Stimulated activated CD4-positive, alpha-beta T cell treated with anti-CD3 and anti-CD28 coated beads, Interleukin-15, amount 100 ng/mL, for 1 hour (primary cell): ENCODE measurements at regions not wholly inside any gene's neighbourhood (a gene's known extent, or its start where the extent isn't known, plus 50 kb on each side); places are given as distances from the start of the nearest gene placed in this dataset.

ENCODE experiments used
- DNase-seq, 2 donors: peaks; one replicate each; pipeline ENCODE4 v3.0.0-alpha.2; 2020; ENCODE audit warnings: low read depth in 1 of 2, low spot score in 1 of 2

DNA sequence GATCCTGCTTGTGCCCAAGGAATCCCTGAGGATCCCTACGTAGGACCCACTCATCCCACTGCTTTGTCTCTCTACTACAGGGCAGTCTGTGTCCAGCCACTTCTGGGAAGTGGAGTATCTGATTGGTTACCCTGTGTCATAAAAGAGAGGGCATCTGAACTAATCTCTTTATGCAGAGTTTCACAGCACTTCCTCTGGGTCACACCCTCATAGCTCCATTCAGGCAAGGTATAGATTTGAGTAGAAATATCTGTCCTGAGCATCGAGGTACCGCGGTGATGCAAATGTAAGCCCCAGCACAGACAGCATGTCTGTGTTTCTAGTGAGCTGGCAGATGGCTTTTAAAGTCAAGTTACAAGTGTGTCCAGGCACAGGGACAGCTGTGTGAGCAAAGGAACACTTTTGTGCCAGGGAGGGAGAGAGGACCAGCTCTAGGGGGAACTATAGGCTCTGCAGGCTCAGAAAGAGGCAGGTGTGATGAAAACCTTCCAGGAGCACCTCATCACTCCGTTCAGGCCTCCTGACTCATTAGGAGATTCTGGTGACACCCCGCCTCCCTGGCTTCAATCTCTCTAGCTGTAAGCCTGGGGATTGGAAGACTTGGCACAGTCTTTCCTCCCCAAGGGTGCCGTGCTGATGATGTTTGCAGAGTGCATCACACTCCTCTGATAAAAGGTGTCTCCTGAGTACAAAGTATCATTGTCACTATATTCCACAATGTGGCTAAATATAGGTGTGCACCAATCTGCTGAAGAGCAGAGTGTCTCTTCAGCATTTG lies 84.3 kb upstream of the UBL3 start:
- no peak for DNase-seq

DNA sequence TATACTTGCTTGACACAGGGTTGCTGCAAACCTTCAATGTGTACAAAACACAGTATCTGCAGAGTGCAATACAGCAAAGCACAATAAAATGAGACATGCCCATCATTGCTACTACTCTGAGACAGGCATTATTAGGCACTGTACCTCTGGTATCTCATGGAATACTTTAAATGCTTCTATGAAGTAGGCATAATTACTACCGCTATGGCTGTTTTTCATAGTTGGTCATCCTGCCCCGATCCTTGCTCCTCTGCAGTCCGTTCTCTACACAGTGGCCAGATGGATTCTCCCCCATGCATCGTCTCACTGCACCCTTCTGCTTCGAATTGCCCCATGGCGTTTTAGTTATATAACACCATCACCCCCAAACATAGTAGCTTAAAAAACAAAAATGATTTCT lies 83.0 kb upstream of the UBL3 start:
- no peak for DNase-seq

DNA sequence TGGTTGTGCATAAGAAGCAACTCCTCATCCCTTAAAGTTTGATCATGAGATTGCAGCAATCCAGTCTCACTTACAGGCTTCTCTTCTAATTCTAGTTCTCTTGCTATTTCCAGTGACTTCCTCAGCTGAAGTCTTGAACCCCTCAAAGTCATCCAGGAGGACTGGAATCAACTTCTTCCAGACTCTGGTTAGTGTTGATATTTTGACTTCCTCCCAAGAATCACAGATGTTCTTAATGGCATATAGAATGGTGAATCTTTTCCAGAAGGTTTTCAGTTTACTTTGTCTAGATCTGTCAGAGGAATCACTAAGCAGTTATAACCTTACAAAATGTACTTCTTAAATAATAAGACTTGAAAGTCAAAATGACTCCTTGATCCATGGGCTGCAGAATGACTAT lies 81.3 kb upstream of the UBL3 start:
- DNase-seq, result no peak

DNA sequence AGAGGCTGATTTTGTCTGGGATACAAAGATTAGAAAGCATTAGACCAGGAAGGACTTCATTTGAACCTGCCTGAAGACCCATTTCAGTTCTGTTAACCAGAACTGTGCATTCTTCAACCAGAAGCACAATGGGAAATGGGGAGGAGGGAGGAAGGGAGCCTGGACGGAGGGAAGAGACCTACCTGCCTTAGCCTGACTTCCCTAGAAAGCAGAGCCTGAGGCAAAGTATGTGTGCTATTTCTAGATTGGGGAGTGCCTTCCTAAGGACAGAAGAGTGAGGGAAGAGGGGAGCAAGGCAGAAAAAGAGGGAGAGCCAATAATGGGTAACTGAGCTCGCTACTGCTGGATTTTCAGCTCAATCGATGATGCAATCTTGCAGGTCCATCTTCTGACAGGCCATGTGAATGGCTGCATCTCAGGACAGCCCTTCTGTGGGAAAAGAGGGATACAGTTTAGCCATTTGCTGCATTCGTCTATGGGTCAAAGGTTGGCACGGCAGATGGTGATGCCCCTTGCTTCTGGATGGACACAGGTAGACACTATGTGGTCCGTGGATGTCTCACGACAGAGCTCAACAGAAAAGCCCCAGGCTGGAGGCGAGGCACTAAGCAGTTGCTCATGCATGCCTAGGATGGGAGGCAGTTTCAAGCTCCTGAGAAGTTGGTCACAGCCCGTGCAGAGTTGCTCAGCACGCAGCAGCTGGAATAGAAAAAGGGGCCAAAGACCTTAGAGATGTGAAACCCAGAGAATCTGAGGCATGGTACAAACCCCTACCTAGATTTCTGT lies 78.8 kb upstream of the UBL3 start:
- no peak for DNase-seq

GRCh38 chr13:29926098-29926476 lies 75.7 kb upstream of the UBL3 start:
- no peak for DNase-seq

DNA sequence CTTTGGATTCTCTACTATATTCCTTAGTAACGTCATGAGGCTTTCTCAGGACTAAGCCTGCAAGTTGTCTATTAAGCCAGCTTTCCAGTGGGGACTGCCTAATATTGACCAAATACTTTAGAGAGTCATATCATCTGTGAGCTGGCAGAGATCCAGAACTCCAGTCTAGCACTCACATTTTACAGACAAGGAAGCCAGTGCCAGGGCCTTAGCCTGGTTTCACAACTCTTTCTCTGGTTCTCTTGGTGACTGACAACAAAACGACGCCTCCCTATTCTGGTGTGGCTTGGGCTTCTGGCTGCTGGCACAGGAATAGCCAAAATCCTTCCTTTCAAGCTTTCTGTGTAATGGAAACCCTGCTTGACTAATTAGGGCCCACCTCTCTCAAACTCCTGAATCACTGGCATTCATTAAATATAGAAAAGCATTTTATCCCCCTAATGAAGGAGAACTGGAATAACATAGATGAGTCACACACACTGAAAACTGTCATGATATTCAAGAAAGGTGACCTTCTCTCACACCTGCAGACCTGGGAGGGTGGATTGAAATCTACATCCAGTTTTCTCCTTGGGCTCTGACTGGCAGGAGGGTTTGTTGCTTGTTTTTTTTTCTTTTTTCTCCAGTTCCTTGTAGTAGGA lies 75.2 kb upstream of the UBL3 start:
- no peak for DNase-seq

DNA sequence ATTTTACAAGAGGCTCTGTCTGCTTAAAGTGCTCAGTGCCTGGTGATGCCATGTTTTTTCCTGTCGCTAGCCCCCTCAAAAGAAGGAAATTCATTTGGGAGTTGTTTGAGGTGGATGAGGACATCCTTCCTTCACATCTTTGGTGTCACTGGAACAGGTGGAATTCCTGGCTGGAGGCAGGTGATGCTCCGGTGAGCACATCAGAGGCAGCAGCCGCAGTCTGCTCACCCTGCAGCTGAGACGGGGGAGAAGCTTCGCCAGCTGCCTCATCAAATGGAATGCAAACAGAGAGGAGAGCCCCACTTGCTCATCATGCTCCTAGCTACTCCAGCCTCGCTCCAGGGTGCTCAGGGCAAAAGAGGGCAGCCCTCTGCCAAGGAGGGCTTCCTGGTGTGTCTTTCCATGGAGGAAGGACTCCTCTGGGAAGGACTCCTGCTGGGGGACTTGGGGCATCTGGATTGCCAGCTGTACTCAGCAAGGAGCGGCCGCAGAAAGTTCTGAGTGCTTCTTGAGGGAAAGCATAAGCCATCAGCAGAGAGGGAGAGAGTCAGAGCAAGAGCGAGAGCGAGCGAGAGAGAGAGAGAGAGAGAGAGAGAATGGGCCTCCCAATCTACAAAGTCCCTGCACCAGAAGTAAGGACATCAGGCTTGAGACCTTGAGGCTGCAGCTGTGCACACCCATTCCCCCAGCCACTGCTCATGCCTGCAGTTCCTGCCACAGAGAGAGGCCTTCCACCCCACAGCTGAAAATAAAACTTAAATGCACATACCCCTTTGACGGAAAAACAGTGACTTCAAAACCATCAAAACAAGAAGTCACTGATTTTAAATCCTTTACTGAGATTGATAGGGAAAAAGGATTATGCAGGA lies 74.3 kb upstream of the UBL3 start:
- no peak for DNase-seq

DNA sequence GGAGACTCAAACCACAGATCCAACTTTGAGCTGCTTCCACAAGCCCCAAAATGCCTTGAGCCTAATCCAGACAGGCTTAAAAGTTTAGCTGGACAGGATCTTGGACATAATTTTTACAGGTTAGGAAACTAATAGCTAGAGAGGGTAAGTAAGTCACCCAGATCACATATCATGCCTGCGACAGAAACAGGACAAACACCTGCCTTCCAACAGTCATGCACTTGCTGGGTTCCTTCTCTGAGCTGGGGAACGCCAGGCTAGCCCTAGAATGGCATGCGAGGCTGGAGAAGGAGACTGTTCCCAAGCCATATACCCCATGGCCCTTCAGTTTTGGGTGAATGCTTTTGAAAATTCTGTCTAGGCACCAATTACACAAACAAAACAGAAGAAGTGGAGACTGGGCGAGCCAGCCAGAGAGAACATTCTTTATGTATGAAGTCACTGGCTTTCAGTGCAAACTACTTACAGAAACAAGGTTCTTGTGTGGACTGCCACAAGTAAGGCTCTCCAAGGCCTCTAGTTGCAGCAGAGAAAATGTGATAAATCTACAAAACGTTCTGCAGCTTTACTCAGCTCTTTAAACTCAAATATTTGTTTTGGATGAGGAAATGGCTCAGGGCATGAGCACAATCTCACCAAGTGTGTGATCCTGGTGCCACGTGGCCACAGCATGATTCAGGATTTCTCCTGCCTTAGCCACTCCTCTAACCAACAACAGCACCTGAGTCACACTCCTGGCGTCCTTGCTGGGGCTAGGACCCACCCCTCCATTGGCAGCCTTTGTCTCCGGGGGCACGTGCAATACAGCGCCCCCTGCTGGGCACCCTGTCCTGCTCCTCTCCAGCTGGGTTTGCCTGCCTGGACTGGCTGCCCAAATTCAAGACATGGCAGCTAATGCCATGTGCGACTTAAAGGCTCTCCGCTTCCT lies 73.4 kb upstream of the UBL3 start:
- peak; percentile 12 to 49 for DNase-seq

- DNase-seq, result no peak
Measured at GRCh38 chr13:29922896-29923295, 72.5 kb upstream of the UBL3 start.

DNA sequence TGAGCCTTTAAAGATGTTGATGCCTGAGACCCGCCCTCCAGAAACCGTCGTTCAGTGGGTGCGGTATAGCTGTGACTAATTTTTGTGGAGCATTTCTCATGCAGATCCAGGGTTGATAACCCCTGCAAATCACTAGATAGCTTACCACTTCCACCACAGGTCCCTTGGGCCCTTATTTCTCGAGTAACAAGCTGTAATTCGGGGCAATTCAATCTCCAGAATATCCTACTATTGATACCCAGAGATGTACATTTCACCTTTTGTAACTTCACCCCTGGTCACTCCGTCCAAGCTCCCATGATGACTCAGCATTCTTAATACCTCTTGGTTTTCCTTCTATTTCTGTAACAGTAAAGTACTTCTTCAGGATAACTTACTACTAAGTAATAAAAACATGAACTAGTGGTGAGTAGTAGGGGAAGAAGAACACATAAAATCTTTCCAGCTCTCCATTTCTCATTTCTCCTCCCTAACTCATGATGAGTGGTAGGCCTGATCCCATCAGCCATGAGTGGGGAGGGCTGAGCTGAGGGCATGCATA lies 71.9 kb upstream of the UBL3 start:
- DNase-seq, result no peak

DNA sequence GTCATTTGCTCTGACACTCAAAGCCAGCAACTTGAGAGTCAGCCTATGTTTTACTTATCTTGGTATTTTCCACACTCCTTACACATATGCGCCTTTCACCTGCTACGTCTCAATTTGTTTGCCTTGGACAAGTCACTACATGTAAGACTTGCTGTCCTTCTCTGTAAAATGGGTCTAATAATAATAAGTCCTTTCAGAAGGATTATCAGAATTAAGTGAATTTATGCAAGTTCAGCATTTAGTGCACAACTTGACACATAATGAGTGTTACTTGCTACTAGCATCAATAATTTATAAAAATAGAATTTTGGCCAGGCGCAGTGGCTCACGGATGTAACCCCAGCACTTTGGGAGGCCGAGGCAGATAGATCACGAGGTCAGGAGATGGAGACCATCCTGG lies 71.1 kb upstream of the UBL3 start:
- DNase-seq, result no peak

DNA sequence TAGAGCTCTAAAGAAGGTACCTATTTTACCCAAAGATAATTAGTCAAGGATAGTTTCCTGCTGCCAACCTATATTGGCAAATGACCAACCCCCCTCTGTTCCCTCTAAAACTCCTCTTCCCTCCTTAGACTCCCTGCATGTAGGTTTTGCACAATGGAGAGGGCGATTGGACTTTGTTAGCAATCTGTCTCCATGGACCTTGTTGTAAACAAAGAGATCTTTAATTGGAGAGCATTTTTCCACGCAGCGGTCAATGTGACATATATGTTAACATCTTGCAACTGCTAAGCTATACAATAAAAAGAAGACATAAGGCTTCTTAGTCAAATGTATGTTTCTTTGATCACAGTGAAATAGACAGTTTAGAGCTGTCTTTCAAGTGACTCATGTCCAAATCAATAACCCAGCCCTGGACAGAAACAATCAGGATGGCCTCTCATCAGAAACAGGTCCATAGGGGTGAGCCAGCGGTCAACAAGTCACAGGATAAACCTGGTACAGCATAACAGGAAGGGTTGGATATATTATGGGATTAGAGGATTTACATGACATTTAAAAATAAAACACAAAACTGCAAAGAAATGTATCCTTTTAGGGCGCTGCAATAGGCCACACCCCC lies 69.7 kb upstream of the UBL3 start:
- DNase-seq, result no peak

GRCh38 chr13:29918845-29919244 lies 68.4 kb upstream of the UBL3 start:
- no peak for DNase-seq

DNA sequence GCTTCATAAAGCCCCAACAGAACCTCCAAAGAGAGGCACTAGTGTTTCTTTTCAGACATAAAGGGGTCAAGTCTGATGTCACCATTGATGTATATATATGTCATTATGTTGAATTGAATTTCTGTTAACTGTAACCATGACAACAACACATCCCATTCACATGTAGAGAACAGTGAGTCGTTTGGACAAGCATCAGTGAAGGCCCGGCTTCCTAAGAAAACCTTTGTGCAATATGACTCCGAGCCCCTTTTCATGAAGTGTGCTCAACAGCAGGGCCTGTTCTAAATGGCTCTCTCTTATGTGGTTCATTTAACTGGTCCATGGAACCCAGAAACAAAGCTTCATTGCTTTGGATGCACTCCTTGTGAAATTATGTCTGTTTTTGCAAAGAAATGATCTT lies 67.2 kb upstream of the UBL3 start:
- no peak for DNase-seq

GRCh38 chr13:29914581-29914980 lies 64.2 kb upstream of the UBL3 start:
- no peak for DNase-seq

- DNase-seq, result no peak
Measured at GRCh38 chr13:29911781-29912418, 61.5 kb upstream of the UBL3 start.

DNA sequence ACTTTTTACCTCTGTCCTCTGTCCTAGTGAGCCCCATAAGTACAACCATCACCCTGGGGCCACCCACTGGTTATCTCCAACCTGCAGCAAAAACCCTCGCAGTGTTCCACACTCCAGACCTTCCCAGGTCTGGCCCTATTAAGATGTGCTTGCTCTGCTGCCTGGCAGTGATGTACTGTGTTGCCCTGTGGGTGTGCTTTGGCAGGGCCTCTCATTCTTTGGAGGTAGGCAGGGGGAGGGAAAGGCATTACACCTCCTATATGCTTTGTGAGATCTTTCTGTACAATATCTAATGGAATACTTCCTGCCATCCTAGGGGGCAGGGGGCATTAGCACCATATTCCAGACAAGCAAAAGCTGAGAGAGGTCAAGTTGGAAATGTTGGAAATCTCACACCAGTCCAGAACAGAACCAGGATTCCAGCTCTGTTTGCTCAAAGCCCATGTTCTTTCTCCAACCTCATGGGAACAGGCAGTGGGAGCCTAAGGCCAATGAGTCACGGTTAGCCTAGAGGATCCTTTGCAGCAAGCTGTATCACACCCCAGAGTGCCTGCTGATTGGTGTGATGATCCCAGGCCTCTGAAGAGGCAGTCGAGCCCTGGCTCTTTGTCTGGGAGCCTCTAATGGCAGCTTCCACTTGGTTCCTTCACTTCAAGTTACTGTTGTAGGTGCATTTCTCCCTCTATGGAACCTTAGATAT lies 59.7 kb upstream of the UBL3 start:
- no peak for DNase-seq

GRCh38 chr13:29909081-29909730 lies 58.8 kb upstream of the UBL3 start:
- no peak for DNase-seq
